NAMALWA (cell line): ENCODE measurements at regions not wholly inside any gene's neighbourhood (a gene's known extent, or its start where the extent isn't known, plus 50 kb on each side); places are given as distances from the start of the nearest gene placed in this dataset.

Experiments
- DNase-seq: peaks from one replicate; pipeline ENCODE4 v3.0.0-alpha.2; 2015; ENCODE audit warnings: low spot score

DNA sequence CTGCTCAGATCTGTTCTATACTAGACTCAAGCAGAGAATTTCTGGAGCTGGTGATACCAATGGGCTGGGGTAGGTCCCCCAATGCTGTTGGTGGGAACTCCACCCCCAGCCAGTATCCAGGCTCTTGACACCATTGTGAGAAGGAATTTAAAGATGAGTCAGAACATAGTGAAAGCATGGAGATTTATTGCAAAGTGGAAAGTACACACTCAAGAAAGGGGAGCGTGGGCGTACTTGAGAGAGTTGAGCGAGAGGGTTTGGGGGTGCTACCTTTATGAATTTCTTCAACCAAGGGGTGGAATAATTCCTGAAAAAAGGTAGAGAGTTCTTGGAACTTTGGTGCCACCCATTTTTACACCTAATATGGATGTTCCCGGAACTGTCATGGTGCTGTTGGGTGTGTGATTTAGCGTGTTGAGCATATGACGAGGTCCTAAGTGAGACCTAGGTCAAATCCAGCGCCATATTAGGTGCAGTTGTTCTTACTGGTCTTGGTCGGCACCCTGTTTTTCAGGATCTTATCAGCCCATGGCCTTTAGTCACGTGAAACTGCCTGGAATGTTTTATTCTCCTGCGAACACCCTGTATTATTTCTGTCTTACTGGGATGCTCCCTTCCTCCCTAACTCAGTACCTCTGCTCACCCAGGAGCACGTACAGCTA lies 122.0 kb upstream of the AHR start:
- DNase-seq, result no peak

DNA sequence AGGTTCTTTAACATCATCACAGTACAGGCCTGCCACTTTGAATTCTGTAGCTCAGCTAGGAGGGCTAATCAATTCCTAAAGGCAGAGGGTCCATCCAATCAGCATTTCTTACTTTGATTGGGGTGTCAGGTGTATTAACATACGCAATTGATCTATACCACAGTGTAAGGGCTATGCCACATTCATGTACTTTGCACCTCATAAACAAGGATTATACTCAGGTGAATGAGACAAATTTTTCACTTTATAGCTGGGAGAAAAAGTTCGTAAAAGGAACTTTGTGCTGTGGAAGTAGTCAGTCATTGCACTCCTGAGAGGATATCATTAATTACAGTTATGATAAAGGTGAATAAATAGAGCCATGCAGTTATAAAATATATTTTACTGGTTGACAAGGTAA lies 119.9 kb upstream of the AHR start:
- DNase-seq, result no peak

DNA sequence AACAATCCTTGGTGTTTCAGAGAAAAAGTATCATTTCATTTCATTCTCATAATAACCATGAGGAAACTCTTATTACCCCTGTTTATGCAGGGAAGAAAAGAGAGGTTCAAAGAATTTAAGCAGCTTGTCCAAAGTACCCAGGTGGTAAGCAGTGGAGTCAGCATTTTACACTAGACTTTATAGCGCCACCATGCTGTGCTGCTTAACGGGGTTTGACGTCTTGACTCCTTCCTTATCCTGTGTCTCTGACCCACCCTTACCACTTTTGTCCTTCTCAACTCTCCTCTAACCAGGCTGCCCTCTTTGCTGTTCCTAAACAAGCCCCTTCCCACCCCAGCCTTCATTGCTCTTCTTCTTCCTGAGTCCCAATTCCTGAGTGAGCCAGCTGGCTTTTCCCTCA lies 117.0 kb upstream of the AHR start:
- no peak for DNase-seq

DNA sequence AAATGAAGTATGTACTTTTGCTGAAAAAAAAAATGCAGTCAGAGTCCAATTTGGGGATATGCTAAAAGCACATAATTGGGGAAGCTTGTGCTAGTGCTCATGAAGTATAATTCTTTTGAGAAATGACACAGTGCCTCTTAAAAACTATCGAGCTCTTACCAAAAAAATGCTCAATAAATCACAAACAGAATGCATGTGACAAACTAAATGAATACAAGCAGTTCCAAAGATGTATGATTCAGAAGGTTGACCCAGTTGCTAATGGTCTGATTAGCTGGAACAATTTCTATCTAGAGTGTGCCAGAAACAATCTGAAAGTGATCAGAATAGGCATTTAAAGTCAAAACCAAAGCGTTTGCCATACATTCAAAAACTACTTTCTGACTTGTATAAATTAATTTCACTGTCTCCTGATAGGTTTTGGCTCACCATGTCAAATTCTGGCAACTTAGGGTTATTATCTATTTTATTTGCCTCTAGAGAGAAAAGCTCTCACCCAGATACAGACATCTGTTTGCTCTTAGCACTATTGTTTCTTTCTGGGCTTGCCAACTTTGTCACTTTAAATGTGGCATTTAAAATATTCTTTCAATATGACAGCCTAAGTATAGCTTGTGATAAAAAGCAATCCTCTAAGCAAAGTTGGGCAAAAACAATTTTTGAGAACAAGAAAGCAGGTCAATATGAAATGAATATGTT lies 114.7 kb upstream of the AHR start:
- no peak for DNase-seq

DNA sequence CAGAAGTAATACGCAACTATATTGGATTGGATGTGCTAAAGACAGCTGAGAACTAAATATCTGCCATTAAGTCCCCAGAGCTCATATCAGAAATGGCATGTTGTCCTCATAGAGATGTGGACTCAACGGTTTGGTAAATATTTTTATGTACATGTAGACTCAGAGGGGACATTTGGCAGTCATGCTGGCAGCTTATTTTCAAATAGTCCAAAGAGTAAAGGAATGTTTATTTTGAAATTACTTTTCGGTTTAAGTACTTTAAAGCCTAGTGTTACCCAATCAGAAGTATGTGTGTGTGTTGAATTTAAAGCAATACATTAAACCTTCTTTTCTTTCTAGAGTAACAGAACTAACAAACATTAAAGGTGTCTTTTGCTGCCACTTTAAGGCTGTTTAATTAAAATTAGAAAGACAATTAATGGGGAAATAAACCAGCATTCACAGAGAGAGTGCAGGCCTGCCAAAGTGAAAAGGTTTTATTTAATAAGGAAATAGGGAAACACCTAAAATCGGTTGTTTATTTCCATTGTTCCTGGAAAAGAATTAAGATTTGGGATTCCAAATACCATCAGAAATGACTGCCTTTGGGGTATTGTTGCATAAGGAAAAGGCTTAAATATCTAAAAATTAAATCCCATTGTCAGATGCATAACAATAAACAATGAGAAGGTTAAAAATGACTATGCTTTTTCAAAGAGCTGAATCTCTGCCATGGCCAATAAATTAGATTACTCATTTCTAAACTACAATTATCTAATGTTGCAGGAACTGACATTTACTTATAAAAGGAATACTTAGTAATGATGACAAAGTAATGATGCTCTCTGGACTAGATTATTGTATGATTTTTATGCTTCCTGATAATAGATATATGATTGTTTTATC lies 113.4 kb upstream of the AHR start:
- no peak for DNase-seq

DNA sequence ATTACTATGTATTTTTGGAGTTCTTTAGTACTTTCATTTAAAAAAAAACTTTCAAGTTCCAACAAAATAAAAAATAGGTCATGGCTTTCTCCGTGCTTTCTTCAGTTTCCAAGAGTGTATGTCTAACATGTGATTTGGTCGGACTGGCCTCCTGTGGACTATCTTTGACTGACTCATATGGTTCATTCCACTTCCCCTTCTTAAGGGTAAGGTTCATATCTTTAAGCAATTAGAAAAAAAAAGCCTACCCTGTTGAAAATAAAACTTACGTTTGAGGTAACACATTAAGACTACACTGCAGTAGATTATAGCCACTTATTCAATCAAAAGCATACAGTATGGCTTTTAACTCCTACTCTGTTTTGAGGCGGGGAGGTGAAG lies 112.8 kb upstream of the AHR start:
- DNase-seq, result no peak

DNA sequence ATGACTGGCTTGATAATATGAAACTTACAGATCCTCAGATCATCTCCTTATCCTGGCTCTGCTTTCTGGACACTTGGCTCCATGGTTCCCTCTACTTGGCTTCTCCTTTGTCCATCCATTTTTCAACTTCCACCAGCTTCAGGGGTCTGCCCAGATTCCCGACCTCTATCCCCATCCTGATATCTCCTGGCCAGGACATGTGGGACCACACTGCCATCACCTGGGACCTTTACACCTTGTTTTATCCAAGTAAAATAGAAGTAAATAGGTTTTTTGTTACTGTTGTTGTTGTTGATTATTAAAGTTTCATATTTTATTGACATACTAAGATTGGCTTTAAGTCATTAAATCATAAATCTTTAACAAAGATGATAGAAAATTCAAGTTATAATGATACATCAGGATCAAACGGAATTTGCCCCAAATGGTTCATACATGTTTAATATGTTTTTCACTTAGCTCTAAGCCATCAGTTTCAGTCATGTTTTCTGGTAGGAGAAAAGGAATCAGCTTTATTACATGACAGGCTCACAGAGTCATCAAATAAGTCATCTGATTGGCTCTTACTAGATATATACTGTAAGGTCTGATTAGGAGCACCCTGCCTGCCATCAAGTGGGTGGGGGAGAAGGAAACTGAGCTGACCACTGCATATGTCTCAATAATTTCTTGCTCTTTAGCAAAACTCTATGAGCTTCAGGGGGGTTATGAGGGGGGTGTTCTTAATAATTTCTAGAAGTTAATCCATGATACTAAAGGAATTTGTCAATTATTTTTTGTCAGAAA lies 111.5 kb upstream of the AHR start:
- no peak for DNase-seq

DNA sequence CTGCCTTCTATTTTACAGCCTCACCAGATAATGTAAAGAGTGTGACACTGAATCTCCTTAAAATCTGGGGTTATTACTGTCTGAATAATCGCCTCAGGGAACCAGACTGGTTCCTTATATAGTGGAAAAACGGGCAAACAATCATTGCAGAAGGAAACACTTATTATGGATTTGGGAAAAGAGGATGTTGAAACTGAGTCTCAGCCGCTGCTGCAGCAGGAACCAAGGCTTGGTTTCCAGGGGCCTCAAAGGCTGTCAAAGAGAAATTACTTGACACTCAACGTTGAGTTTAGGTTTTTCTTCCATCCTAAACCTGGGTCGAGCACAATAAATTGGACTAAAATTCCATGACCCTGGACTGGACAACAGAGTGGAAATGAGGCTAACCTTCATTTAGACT lies 103.8 kb upstream of the AHR start:
- no peak for DNase-seq

DNA sequence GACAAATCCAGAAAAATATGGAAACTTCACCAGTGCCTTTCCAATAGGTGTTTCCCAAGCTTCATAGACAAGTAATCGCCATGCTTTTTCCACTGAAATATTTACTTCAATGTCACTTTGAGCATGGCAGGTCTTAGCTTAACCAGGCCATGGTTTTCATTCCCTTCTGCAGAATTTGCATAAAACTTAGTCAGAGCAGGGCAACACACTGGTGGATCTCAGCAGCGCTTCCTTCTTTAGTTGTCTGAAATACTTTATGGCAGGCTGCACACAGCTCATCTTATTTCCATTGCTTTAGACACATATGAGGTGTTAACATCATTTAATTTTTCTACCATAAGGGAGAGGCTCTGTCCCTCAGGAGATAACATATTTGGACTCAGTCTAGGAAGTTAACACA lies 102.9 kb upstream of the AHR start:
- DNase-seq, result peak; percentile 10

DNA sequence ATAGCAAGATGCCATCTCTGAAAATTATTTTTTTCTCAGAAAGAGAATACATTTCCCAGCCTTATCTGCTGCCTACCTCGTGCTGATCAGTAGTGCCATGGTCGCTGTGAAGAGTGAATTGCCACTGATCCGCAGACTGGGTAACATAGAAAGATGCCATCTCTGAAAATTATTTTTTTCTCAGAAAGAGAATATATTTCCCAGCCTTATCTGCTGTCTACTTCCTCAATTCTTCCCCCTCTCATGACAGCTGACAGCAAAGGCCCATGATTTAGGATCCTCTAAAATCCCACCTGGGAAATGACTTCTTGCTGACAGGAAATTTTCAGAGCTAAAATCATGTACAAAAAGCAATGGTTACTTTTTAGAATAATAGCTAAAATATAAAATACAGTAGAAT lies 92.5 kb upstream of the AHR start:
- DNase-seq, result no peak

DNA sequence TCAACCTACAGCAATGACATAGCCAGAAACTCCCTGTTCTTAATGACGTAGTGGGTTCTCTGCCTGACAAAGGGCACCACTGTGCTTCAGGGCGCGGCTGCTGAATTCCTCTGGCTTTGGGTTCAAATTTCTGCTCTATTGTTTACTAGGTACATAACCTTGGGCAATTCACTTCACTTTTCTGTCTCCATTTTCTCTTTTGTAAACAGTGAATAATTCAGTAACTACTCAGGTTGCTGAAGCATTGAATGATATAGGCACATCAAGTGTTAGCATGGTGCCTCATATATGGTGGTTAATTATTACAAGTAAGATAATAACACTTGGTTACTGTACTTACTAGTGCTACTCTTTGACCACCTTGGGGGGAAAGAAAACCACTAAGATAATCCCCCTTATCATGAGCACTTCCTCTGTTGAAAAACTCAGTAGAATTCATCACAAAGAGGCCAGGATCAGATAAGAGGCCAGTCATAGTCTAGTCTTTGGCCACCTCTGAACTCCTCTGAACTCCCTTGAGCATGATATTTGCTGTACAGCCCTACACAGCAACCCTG lies 92.0 kb upstream of the AHR start:
- DNase-seq, result no peak

DNA sequence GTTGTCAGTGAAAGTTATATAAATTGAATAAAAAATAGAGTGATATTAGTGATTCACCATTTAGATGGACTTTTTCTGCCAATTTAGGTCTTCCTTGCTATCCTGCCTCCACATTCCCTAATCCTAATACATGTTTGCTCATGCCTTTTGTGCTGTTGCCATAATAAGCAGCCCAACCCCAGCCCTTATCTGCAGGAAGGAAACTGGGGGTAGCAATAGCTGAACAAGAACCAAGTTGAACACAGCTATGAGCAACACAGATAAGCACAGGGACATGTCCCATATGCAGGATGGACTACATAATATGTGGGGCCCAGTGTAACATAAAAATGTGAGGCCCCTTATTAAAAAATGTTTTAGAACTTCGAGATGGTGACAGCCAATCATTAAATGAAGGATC lies 91.2 kb upstream of the AHR start:
- DNase-seq, result no peak

DNA sequence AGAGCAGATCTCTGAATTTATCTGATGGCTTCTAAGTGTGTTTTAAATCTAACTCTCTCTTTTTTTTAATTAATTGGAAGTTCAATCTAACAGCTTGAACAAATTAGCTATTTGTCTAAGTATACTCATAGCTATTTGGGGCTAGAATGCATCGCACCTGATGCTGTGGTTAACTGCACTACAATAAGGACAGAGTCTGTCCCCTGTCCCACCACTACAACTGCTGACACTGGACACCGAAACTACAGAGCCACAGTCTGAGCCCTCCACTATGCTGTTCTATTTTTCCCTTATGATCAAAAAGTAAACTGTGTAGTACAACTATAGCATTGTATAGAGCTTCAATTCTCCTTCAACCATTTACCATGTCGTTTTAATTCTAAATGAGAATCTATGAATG lies 89.4 kb upstream of the AHR start:
- DNase-seq, result no peak

DNA sequence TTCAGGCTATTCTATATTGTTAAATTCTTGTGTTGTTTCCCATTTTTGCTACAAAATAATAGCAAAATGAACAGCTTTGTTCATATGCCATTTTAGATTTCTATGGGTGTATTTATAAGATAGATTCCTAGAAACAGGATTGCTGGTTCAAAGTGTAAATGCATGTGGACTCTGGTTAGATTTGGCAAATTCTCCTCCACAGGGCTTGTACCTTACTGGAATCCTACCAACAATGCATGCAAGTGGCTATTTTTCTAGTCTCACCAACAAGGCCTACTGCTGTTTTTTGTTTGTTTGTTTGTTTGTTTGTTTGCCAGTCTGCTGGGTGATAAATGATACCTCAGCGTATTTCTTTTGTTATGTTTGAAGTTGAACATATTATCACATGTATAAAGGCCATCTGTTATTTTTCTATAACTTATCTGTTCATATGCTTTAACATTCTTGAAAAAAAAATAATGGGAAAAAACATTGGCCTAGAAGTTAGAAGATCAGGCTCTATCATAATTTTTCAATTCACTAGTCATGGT lies 87.1 kb upstream of the AHR start:
- no peak for DNase-seq

DNA sequence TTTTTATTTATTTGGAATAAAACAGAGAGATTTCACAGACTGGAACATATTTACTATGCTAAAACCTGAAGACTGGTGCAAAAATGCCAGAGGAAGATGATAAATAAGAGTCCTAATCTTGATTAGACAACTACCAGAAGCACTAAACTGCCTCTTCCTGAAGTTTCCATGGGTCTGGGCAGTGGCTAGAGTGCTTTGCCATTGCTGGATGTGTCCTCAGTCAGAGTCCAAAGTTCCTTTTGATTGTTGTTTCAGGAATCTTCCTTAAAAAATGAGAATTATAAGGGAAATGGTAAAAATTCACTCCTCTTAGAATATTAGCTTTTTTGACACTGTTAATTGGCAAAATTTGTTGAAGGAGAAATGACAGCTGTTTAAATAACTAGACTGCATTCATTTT lies 86.3 kb upstream of the AHR start:
- DNase-seq, result no peak

DNA sequence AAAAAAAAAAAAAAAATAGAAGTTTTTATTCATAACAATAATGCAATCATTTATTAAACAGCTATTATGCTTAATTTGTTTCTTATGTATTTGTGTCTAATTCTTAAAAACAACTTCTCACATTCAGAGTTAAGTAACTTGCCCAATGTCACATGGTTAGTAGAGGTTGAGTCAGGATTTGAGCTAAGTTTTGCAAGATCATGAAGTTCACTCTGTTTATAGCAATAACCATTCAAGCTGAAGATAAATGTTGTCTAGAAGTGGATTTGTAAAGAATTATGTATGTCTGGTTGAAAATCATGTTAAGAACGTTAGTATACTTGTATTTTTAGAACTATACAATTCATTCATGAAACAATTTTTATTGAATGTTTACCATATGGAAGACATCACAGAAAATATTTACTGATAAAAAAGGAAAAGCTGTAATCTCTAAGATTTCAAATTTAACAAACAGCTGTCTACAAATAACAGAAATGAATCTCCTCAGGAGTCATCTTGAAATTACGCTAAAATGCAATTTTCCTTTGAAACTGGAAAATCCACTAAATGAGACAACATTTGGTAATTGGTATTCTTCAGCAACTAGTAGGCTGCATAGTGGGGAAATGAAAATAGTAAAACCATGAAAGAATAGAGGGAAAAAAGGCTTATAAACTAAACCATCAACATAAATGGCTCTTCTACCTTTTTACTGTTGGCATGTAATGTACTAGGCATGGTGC lies 70.5 kb upstream of the AHR start:
- DNase-seq, result no peak

DNA sequence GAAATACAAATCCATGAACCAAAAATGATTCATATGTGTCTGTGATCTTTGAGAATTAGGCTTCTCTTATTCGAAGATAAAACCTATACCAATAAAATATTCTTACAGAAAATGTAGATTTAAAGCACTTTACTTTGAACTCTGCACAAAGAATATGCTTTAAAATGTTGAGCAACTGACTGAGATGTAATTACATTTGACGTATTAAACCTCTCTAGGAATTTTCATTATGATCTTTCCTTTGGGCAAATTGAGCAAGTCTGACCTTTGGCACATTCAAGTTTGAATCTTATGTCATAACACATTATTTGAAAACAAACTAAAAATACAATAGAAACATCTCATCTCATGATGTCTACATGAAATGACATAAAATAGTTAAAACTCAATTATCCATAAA lies 69.2 kb upstream of the AHR start:
- DNase-seq, result no peak

DNA sequence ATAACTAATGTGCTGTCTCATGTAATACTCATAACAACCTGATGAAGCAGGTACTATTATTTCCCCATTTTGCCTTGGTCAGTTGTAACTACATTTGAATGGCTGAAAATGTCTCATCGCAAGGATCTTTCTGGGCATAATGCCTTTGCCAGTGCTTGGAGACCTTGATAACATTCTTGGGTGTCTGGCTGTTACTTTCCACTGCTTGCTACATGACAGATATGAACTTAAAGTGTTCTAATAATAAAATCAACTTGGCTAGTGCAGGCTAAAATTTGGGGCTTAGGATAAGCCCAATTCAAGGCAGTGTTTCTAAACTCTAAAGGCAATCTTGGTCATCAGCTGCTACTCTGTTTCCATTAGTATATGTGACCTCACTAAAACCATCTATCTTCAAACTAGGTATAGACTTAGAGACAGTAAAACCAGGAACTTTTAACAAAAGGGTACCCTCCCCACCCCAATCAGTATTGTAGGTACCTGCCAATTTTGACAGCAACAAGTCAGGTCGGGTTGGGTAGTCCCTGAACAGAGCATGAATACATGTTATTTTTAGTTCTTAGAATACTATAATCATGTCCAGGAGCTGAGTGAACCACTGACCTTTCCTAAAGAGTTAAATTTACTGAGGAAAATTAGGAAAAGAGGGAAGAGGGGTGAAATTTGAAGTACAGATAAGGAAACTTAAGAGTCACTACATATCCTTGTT lies 68.2 kb upstream of the AHR start:
- DNase-seq, result no peak

DNA sequence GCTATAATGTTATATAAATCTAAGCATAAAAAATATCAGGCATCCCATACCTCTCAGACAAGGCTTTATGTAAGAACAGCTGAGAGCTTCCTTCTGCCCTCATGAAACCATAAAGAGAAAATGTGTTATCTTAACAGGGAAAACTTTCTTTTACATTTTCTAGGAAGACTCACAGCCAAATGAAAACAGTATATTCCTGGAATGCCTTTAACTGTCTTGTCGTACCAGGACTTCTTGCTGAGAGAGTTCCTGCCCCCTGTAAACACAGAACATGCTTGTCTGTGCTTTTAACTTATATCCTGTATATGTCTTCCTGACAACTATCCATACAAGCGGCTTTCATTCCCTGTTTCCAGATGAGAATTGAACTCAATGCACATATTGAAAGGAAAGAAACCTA lies 64.8 kb upstream of the AHR start:
- no peak for DNase-seq

DNA sequence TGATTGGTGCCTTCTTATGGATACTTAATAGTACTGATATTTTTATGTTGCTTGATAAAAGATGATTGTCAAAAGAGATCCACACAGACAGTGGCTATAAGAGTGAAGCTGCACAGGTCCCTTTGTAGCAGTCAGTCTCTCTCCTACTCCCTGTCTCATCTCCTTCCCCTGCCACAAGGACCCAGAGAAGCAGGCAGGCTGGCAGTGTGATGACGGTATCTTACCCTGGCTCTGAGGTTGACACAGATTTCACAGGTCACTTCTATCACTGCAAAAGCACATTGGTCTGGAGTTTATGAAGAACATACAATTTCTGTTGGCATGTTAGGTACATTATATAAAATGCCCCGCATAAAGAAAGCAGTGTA lies 64.4 kb upstream of the AHR start:
- DNase-seq, result peak; percentile 19
